ENCODE measurements at regions not wholly inside any gene's neighbourhood (a gene's known extent, or its start where the extent isn't known, plus 50 kb on each side); places are given as distances from the start of the nearest gene placed in this dataset.

- no peaks in the 10 kb centered on the region for H3K36me3 ChIP-seq
- no peaks in the 10 kb centered on the region for H3K27me3 ChIP-seq (replicated peaks; ENCODE audit: insufficient read depth)
- ATAC-seq (ENCODE audit: insufficient number of reproducible peaks, low FRiP score, low read depth) (no peak), DNase-seq (ENCODE audit: low spot score) (no peak)
- H3K9me3 ChIP-seq: no peaks in the 10 kb centered on the region
- no peaks in the 10 kb centered on the region for H3K4me1 ChIP-seq (ENCODE audit: control insufficient read depth in 1 of 2, low read depth in 2 of 2)
- no peak for TF ChIP-seq CTCF (IDR thresholded peaks at IDR 0.05)
- H3K27ac ChIP-seq: no peak overlapping the region
- H3K4me3 ChIP-seq: no peak overlapping the region
Measured at GRCh38 chr2:188676010-188676400, 298.2 kb upstream of the COL3A1 start.

GRCh38 chr2:188677142-188677541 is 297.0 kb upstream of the COL3A1 start:
- Histone ChIP-seq H3K27me3 (replicated peaks; ENCODE audit: insufficient read depth) (no peaks in the 10 kb centered on the region), H3K9me3 (no peaks in the 10 kb centered on the region), H3K4me1 (ENCODE audit: control insufficient read depth in 1 of 2, low read depth in 2 of 2) (no peaks in the 10 kb centered on the region), H3K36me3 (no peaks in the 10 kb centered on the region), H3K4me3 (no peak overlapping the region), H3K27ac (no peak overlapping the region)
- no peak for ATAC-seq (ENCODE audit: insufficient number of reproducible peaks, low FRiP score, low read depth)
- DNase-seq (ENCODE audit: low spot score): no peak
- TF ChIP-seq CTCF (IDR thresholded peaks at IDR 0.05): no peak

GRCh38 chr2:188678882-188679281 is 295.3 kb upstream of the COL3A1 start:
- TF ChIP-seq CTCF (IDR thresholded peaks at IDR 0.05): no peak
- Histone ChIP-seq H3K9me3 (no peaks in the 10 kb centered on the region), H3K4me1 (ENCODE audit: control insufficient read depth in 1 of 2, low read depth in 2 of 2) (no peaks in the 10 kb centered on the region), H3K36me3 (no peaks in the 10 kb centered on the region), H3K27me3 (replicated peaks; ENCODE audit: insufficient read depth) (no peaks in the 10 kb centered on the region), H3K27ac (no peak overlapping the region), H3K4me3 (no peak overlapping the region)
- ATAC-seq (ENCODE audit: insufficient number of reproducible peaks, low FRiP score, low read depth) (no peak), DNase-seq (ENCODE audit: low spot score) (no peak)

- no peak for DNase-seq (ENCODE audit: low spot score)
- no peaks in the 10 kb centered on the region for H3K36me3 ChIP-seq
- ATAC-seq (ENCODE audit: insufficient number of reproducible peaks, low FRiP score, low read depth): no peak
- no peak overlapping the region for H3K27ac ChIP-seq
- H3K27me3 ChIP-seq (replicated peaks; ENCODE audit: insufficient read depth): no peaks in the 10 kb centered on the region
- no peak for TF ChIP-seq CTCF (IDR thresholded peaks at IDR 0.05)
- no peaks in the 10 kb centered on the region for H3K9me3 ChIP-seq
- H3K4me1 ChIP-seq (ENCODE audit: control insufficient read depth in 1 of 2, low read depth in 2 of 2): no peaks in the 10 kb centered on the region
- H3K4me3 ChIP-seq: no peak overlapping the region
Measured at GRCh38 chr2:188682838-188683237, 291.3 kb upstream of the COL3A1 start.

GRCh38 chr2:188684795-188685194 is 289.4 kb upstream of the COL3A1 start:
- Histone ChIP-seq H3K4me1 (ENCODE audit: control insufficient read depth in 1 of 2, low read depth in 2 of 2) (no peaks in the 10 kb centered on the region), H3K36me3 (no peaks in the 10 kb centered on the region), H3K27me3 (replicated peaks; ENCODE audit: insufficient read depth) (no peaks in the 10 kb centered on the region), H3K9me3 (no peaks in the 10 kb centered on the region), H3K4me3 (no peak overlapping the region), H3K27ac (no peak overlapping the region)
- no peak for DNase-seq (ENCODE audit: low spot score)
- ATAC-seq (ENCODE audit: insufficient number of reproducible peaks, low FRiP score, low read depth): no peak
- TF ChIP-seq CTCF (IDR thresholded peaks at IDR 0.05): no peak
